HG03045 (cell line): ENCODE measurements at regions not wholly inside any gene's neighbourhood (a gene's known extent, or its start where the extent isn't known, plus 50 kb on each side); places are given as distances from the start of the nearest gene placed in this dataset.
"Not testable (repeated sequence)": the region's sequence is repeated elsewhere in the genome, so short reads cannot be mapped to it uniquely, and the experiment has no call there.

Source experiments
- ATAC-seq: cut with Tn5 transposase; IDR thresholded peaks from one replicate; pipeline ENCODE4 v1.9.1; 2021; ENCODE audit warnings: mild to moderate bottlenecking, moderate library complexity; ENCODE audit not compliant: unreplicated experiment

DNA sequence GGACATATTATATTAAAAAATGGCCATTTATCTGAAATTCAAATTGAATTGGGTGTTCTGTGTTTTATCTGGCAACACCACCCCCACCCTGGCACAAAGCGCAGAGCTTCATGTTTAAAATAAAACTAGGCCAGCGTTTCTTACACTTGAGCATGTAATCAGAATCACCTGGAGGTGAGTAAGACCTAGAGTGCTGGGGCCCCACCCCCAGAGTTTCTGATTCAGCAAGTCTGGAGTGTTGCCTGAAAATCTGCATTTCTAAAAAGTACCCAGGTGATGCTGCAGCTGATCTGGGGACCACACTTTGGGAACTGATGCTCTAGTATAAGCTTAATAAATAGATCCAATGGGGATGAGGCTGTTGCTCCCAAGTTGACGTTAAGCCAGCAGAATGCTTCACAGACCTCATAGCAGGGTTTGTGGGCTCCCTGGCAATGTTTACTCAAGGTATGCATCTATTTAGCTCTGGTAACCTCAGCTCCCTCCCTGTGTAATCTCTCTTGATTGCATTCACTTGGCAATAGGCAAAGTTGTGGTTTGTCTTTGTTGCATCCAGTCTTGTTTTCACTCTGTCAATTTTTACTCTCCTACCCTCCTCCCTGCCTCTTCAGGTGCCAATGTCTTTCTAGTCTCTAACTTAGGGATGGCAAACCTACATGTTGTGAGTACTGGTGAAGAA is 99.8 kb upstream of the TEX13D start:
- ATAC-seq: peak; percentile 85

DNA sequence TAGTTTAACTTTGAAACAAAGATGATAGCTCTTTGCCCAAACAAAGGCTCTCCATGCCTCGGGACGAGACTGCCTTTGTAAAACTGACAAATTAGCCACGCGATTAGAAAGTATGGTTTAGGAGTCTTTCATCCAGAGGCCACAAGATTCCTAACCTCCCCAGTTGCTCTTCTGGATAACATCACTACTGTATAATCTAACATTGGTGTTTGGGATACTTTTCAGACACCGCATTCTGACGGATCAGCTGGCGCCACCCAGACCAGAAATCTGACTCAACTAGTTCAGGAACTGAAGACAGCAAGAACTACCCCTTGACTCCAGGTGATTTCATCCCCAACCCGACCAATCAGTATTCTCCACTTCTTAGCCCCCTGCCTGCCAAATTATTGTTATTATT is 98.1 kb upstream of the TEX13D start:
- ATAC-seq: no peak

DNA sequence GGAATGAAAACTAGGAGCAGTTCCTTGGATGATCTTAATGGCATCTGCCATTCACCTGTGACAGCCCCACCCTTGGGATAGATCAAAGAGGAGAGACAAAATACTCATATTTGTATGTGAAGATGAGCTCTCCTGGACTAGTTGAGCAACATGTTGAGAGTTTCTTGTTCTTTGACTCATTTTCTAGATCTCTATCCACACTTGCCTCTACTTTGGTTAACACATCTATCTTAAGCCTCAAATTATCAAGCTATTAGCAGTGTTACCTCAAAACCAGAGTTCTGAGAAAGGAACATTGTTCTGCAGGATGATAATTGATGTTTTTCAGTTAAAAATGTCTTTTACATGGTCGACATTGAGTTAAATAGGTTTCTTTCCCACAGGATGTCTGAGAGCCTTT is 94.2 kb upstream of the TEX13D start:
- ATAC-seq: no peak

- no peak for ATAC-seq
Observed at GRCh38 chrX:124239324-124239723, 93.1 kb upstream of the TEX13D start.

GRCh38 chrX:124239911-124240310 is 92.5 kb upstream of the TEX13D start:
- ATAC-seq: peak; percentile 78

GRCh38 chrX:124240422-124240821 is 92.0 kb upstream of the TEX13D start:
- ATAC-seq: no peak

DNA sequence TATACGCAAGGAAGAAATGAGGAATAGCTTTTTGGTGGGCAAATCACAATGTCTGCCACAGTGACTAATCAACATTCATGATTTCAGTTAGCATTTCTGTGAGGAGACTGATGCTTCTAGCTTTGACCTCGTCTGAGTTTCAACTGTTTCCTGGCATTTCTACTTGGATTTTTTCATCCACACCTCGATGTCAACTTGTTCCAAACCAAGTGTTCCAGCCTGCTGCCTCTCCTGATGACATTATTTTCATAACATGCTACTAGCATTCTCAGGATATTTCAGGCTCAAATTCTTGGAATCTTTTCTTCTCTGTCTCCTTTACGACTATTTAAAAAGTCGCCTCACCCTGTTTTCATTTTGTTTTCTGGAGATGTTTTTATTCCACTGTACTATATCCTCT is 90.3 kb upstream of the TEX13D start:
- no peak for ATAC-seq

DNA sequence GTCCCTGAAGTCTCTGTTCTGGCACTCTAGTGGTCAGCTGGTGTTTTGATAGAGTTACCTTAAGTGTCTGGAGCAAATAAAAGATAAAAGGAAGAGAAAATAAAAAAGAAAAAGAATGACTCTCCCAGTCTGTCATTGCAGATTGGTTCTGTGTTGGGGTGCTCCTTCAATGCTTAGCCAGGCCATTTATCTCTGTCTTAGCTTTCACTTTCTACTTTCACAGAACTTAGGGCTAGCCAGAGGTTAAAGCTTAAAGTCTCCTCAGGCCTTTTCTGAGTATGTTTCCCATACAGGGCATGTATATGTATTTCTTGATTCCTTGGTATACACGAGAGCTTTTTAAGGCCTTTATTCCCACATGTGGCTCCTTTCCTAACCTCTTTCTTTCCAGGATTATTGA is 83.1 kb upstream of the TEX13D start:
- no peak for ATAC-seq

DNA sequence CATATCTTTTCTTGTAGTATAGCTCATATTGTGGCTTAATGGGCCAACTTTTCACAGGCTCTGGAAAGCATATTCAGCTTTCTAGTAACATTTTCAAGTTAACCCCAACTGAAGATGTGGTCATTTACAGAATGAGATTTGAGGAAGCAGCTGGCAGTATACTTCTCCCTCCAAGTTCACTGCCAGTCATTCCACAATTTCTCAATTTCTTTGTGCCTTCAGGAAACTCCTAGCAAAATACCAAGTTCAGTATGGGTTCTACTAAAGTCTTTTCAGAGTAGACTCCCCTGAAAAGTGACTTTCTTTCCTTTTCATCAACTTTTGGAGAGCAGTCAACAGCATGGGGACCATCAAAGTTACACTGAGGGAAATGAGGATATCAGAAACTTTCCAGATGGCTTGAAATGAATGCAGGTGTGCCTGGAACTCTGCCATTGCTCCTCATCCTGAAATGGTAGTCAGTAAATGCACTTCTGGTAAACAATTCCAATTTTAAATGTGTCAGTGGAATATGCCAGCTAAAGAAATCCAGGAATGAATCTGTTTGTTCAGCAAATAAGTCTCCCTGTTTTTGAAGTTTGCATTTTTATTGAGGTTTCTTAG is 81.5 kb upstream of the TEX13D start:
- ATAC-seq: no peak

DNA sequence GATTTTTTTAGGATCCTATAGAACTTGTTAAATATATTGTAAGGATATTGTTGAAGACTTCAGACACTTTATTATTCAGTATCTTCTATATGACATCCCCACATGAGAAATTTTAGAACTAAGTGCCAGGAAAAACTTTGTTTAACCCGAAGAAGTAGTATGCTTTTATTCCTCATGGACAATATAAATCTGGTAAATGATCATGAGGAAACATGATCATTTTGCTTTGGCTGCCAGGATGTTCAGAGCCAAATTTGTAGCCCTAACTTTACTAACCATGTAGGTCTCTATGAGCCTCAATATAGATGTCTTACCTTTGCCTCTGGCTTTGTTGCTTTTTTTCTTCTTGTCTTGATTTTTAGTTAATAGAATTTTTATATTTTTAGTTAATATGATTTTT is 77.8 kb upstream of the TEX13D start:
- no peak for ATAC-seq

- no peak for ATAC-seq
Observed at GRCh38 chrX:124256216-124256615, 76.2 kb upstream of the TEX13D start.

DNA sequence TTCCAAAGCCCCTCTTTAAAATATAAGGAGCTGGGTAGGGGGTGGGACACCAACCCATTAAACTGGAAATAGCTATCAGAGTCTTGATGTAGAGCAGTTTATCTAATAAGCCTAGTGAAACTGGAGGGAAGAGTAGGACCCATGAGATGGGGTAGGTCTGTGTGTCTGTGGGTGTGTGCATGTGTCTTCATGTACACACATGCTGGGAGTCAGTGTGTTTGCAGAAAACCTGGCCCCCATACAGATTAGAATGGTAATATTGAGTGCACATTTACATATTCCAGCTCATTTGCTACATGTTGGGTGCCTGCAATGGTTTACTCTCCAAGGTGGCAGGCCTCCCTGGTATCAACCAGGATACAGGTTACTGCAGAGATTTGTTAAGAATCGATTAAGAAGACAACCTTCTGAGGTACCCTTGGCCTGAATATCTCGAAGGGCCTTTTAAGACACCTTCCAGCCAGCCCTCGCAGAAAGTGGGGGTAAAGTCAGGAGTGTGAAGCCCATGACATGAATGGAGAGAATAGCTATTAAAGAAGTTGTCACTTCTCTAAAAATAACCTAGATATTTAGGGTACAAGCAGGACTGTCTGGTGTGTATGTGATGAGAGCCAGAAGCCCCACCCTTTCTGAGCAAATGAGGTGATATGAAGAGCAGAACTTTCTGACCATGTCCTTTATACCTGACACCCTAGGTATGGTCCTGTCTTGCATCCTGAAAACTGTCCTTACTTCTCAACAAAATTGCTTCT is 75.7 kb upstream of the TEX13D start:
- no peak for ATAC-seq

- ATAC-seq: no peak
Observed at GRCh38 chrX:124257924-124258702, 74.3 kb upstream of the TEX13D start.

DNA sequence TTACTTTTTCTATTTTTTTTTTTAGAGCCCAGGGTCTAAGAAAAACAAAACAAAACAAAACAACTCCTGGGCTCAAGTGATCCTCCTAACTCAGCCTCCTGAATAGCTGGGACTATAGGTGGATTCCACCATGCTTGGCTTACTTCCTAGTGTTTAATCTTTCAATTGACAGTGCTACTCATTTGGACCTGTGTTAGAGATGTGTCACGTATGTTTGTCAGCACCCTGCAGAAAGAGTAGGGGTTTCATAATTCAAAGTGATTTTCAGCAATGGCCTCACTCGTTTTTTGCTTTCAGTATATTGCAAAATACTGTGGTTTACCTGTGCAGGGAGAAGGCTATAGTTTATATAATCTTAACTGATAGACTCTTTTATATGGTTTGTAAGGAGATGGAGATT is 71.6 kb upstream of the TEX13D start:
- ATAC-seq: no peak

- no peak for ATAC-seq
Observed at GRCh38 chrX:124263743-124264142, 68.7 kb upstream of the TEX13D start.

- no peak for ATAC-seq
Observed at GRCh38 chrX:124268099-124268498, 64.4 kb upstream of the TEX13D start.

- ATAC-seq: no peak
Observed at GRCh38 chrX:124269881-124270280, 62.6 kb upstream of the TEX13D start.

DNA sequence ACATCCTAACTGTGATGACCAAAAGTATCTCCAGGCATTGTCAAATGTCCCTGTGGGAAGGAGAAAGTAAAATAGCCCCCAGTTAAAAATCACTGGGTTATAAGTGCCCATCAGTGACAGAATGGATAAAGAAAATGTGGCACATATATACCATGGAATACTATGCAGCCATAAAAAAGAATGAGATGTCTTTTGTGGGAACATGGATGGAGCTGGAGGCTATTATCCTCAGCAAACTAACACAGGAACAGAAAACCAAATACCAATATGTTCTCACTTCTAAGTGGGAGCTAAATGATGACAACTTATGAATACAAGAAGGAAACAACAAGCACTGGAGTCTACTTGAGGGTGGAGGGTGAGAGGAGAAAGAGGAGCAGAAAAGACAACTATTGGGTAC is 60.9 kb upstream of the TEX13D start:
- not testable (repeated sequence) for ATAC-seq

DNA sequence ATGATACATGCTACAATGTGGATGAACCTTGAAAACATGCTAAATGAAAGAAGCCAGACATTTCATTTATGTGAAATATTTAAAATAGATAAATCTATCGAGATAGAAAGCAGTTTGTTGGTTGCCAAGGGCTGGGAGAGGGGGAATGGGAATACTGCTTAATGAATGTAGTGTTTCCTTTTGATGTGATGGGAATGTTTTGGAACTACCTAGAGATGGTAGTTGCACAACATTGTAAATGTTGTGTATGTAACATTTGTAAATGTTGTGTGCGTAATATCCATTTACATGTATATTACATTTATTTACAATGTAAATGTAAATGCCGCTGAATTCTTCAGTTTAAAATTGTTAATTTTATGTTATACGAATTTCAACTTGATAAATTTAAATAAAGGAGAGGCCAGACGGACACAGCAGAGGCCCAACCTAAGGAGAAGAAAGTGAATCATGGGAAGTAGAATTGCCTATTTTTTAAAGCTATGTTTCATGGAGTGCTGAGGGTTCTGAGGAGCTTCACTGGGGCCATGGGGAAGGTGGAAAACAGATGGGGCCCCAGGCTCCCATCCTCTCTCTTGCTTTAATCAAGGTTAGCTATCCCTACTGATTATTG is 60.0 kb upstream of the TEX13D start:
- ATAC-seq: no peak

DNA sequence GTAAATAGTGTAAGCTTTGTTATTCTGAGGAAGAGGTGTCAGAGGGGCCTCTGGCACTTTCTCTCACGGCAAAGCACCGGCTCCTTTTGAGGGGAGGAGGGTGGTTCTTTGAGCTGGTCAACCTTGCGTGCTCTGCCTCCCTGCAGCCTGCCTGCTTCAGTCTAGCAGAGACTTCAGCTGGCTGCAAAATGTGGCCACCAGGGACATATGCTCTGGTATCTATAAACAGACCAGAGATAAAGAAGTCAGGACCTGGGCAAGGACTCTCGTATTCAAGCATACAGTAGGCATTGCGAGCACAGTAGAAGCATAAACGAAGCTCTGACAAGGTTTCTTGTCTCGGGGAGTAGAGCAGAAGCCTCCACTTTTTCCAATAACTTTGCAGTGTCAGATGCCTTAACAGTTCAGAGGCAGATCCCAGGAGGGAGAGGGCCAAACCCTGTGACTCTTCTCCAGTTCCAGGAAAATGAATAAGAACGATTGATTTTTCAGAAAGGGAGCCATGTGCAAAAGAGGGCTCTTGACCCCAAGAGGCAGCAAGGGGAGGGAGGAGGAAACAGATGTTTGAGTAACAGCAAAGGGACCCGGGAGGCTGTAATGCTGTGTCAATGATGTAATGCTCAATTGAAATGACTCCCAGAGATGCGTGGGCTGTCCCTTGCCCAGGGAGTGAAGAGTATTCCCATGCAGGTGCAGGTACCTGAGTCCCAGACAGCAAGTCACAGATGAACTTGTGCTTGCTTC is 57.9 kb upstream of the TEX13D start:
- ATAC-seq: no peak
